Adrenal gland (tissue), 9 donors: ENCODE measurements at regions not wholly inside any gene's neighbourhood (a gene's known extent, or its start where the extent isn't known, plus 50 kb on each side); places are given as distances from the start of the nearest gene placed in this dataset.

ENCODE experiments used
- DNase-seq, 7 donors: peaks; one replicate each; pipeline ENCODE4 v3.0.0-alpha.2; 2019 to 2020
- H3K27ac ChIP-seq, 5 donors: fragments of 200-600 bp; sonication (generic) in 4 of 5; 1 replicate in 3 of 5; 2 replicates in 2 of 5; pipeline versions ENCODE4 v1.5.1 to v1.8.0; 2016 to 2020; ENCODE audit warnings: mild to moderate bottlenecking in 1 of 5
- H3K27me3 ChIP-seq: fragments of 200-600 bp; 2 replicates; pipeline ENCODE4 v1.8.0; 2021
- H3K36me3 ChIP-seq, 2 donors: fragments of 200-600 bp; replicated peaks in 1 of 2; 1 replicate in 1 of 2; 2 replicates in 1 of 2; pipeline versions ENCODE4 v1.5.1 to v1.8.0; 2018 to 2022
- H3K4me1 ChIP-seq, 2 donors: fragments of 200-600 bp; replicated peaks in 1 of 2; 1 replicate in 1 of 2; 2 replicates in 1 of 2; pipeline versions ENCODE4 v1.5.1 to v1.8.0; 2018 to 2021
- H3K4me3 ChIP-seq, 4 donors: fragments of 200-600 bp; sonication (generic) in 3 of 4; one replicate each; pipeline ENCODE4 v1.5.1; 2016 to 2018
- H3K9me3 ChIP-seq, 3 donors: fragments of 200-600 bp; sonication (generic) in 1 of 3; replicated peaks in 1 of 3; 1 replicate in 2 of 3; 2 replicates in 1 of 3; pipeline versions ENCODE4 v1.5.1 to v1.8.0; 2016 to 2021
- CTCF ChIP-seq, 6 experiments: fragments of 450-650 bp in 4 of 6; fragments of 200-600 bp in 2 of 6; sonication (generic) in 1 of 6; IDR thresholded peaks; 1 replicate in 5 of 6; 2 replicates in 1 of 6; pipeline versions ENCODE4 v1.5.1 to v1.8.0; 2016 to 2021; ENCODE audit warnings: antibody characterized with exemption in 6 of 6, mild to moderate bottlenecking in 2 of 6, moderate library complexity in 1 of 6
- POLR2A ChIP-seq, 2 donors: fragments of 450-650 bp; IDR thresholded peaks; one replicate each; pipeline ENCODE4 v1.6.1; 2017; ENCODE audit warnings: antibody characterized with exemption in 2 of 2, mild to moderate bottlenecking in 2 of 2, moderate library complexity in 1 of 2
- WGBS, 4 donors: extraction: QIAGEN DNeasy Blood & Tissue Kit in 2 of 4; methylation state at CpG; one replicate each; pipeline versions ENCODE4 v1.1.5 to v1.1.7; 2013 to 2017; 5-methylcytosine and 5-hydroxymethylcytosine counted together
- intact Hi-C, 2 donors: fragments of 100-400 bp; cut with DNase I; formaldehyde crosslinking; loops; one replicate each; pipeline versions ENCODE4 v1.14.1 to v1.15.0; 2022 to 2023
- donor health status: healthy with polysubstance abuse.
- donor health status: Bipolar disorder and iron deficiency.
- donor health status: DM: yes; HTN: yes; CAD: no.
- donor health status: DM: no; HTN: no; CAD: no.
- donor health status: DM: no; HTN: no; CAD: no.

GRCh38 chr14:43649508-43649907 is 857.6 kb downstream of the FSCB start:
- Histone ChIP-seq H3K9me3 (no peaks in the 10 kb centered on the region), H3K4me1 (no peaks in the 10 kb centered on the region), H3K27ac (no peak overlapping the region), H3K4me3 (no peak overlapping the region), H3K27me3 (no peaks in the 10 kb centered on the region), H3K36me3 (no peaks in the 10 kb centered on the region)
- TF ChIP-seq CTCF (IDR thresholded peaks at IDR 0.05) (no peak), POLR2A (IDR thresholded peaks at IDR 0.05) (no peak)
- DNase-seq = no peak
- intact Hi-C loops = no loop called here

GRCh38 chr14:43647302-43647701 is 859.8 kb downstream of the FSCB start:
- no peak overlapping the region for H3K4me3 ChIP-seq
- H3K27me3 ChIP-seq = no peaks in the 10 kb centered on the region
- 70 to 100% (median 92%) methylated on average over 4 of the region's 4 CpGs for WGBS, 4 donors
- H3K36me3 ChIP-seq = no peaks in the 10 kb centered on the region
- peaks cover 0 to 6% (median 0%) of the 10 kb centered on the region in 3 donors for H3K9me3 ChIP-seq
- no peak overlapping the region for H3K27ac ChIP-seq
- DNase-seq = no peak
- intact Hi-C loops = no loop called here
- TF ChIP-seq POLR2A (IDR thresholded peaks at IDR 0.05) (no peak), CTCF (IDR thresholded peaks at IDR 0.05) (no peak)
- H3K4me1 ChIP-seq = no peaks in the 10 kb centered on the region

DNA sequence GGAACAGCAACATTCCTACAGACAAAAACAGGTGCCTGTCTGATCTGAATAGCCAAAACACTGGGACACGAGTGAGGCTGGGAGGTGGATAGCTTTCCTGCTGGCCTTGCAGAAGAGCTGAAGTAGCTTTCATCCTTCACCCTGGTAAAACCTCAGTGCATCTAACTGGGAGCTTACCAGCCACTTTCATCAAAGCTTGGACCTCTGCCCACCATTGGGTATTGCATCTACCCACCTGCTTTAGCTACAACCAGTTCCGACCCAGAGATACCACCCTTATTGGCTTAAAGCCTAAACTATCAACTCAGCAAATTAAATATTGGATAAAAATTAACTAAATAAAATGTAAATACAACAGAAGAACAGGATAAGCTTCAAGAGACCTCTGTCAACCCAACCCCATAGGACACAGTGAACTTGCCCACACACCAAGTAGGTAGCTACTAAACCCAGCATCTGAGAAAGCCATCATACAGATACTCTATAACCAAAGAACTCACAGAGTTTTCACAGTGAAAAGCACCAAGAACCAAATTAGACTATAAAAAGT is 866.3 kb downstream of the FSCB start:
- TF ChIP-seq POLR2A (IDR thresholded peaks at IDR 0.05) = no peak
- no peak for TF ChIP-seq CTCF (IDR thresholded peaks at IDR 0.05)
- Histone ChIP-seq H3K4me1 (no peaks in the 10 kb centered on the region), H3K27me3 (no peaks in the 10 kb centered on the region), H3K9me3 (peaks cover 0 to 6% (median 0%) of the 10 kb centered on the region in 3 donors), H3K27ac (no peak overlapping the region), H3K36me3 (no peaks in the 10 kb centered on the region), H3K4me3 (no peak overlapping the region)
- WGBS, 4 donors = 89 to 97% (median 95%) methylated on average over 2 of the region's 2 CpGs
- intact Hi-C loops = no loop called here
- no peak for DNase-seq

- no peaks in the 10 kb centered on the region for H3K36me3 ChIP-seq
- H3K9me3 ChIP-seq = no peaks in the 10 kb centered on the region
- no peak for TF ChIP-seq POLR2A (IDR thresholded peaks at IDR 0.05)
- no peak for TF ChIP-seq CTCF (IDR thresholded peaks at IDR 0.05)
- no peak overlapping the region for H3K4me3 ChIP-seq
- H3K27ac ChIP-seq = no peak overlapping the region
- no peaks in the 10 kb centered on the region for H3K27me3 ChIP-seq
- 77 to 86% (median 80%) methylated on average over 4 of the region's 4 CpGs for WGBS, 4 donors
- no peaks in the 10 kb centered on the region for H3K4me1 ChIP-seq
- intact Hi-C loops = no loop called here
- no peak for DNase-seq
Observed at GRCh38 chr14:43625294-43625693, 881.8 kb downstream of the FSCB start.
